HG02678 (cell line): ENCODE measurements at regions not wholly inside any gene's neighbourhood (a gene's known extent, or its start where the extent isn't known, plus 50 kb on each side); places are given as distances from the start of the nearest gene placed in this dataset.
"Not testable (repeated sequence)": the region's sequence is repeated elsewhere in the genome, so short reads cannot be mapped to it uniquely, and the experiment has no call there.

ENCODE experiments used
- ATAC-seq: cut with Tn5 transposase; IDR thresholded peaks from one replicate; pipeline ENCODE4 v1.9.1; 2021; ENCODE audit warnings: mild to moderate bottlenecking, moderate library complexity; ENCODE audit not compliant: unreplicated experiment

- ATAC-seq, result no peak
Observed at GRCh38 chrX:139058831-139059495, 347.4 kb upstream of the FGF13 start.

- ATAC-seq, result no peak
Observed at GRCh38 chrX:139052461-139052860, 340.9 kb upstream of the FGF13 start.

GRCh38 chrX:139049465-139049864 lies 337.9 kb upstream of the FGF13 start:
- ATAC-seq, result no peak

- ATAC-seq, result no peak
Observed at GRCh38 chrX:139044680-139045079, 333.2 kb upstream of the FGF13 start.

- ATAC-seq, result no peak
Observed at GRCh38 chrX:139039041-139039440, 327.5 kb upstream of the FGF13 start.

GRCh38 chrX:139026811-139027210 lies 315.3 kb upstream of the FGF13 start:
- no peak for ATAC-seq

GRCh38 chrX:139026406-139026805 lies 314.9 kb upstream of the FGF13 start:
- ATAC-seq, result no peak

GRCh38 chrX:139025816-139026215 lies 314.3 kb upstream of the FGF13 start:
- no peak for ATAC-seq

- ATAC-seq, result no peak
Observed at GRCh38 chrX:139023531-139023930, 312.0 kb upstream of the FGF13 start.

- no peak for ATAC-seq
Observed at GRCh38 chrX:139020801-139021200, 309.3 kb upstream of the FGF13 start.

- ATAC-seq, result no peak
Observed at GRCh38 chrX:139018436-139018835, 306.9 kb upstream of the FGF13 start.

- ATAC-seq, result no peak
Observed at GRCh38 chrX:139015627-139016026, 304.1 kb upstream of the FGF13 start.

- no peak for ATAC-seq
Observed at GRCh38 chrX:139008185-139008584, 296.7 kb upstream of the FGF13 start.

- ATAC-seq, result not testable (repeated sequence)
Observed at GRCh38 chrX:139003856-139004527, 292.5 kb upstream of the FGF13 start.

- no peak for ATAC-seq
Observed at GRCh38 chrX:139002319-139002718, 290.8 kb upstream of the FGF13 start.

- no peak for ATAC-seq
Observed at GRCh38 chrX:138996268-138996667, 284.8 kb upstream of the FGF13 start.

- ATAC-seq, result no peak
Observed at GRCh38 chrX:138995458-138995857, 283.9 kb upstream of the FGF13 start.

- ATAC-seq, result not testable (repeated sequence)
Observed at GRCh38 chrX:138990425-138990824, 278.9 kb upstream of the FGF13 start.

GRCh38 chrX:138986866-138987265 lies 275.3 kb upstream of the FGF13 start:
- no peak for ATAC-seq

- no peak for ATAC-seq
Observed at GRCh38 chrX:138986235-138986634, 274.7 kb upstream of the FGF13 start.

GRCh38 chrX:138982365-138982764 lies 270.8 kb upstream of the FGF13 start:
- ATAC-seq, result no peak

- ATAC-seq, result no peak
Observed at GRCh38 chrX:138964501-138964900, 253.0 kb upstream of the FGF13 start.

- not testable (repeated sequence) for ATAC-seq
Observed at GRCh38 chrX:138962419-138962818, 250.9 kb upstream of the FGF13 start.
